ENCODE measurements at regions not wholly inside any gene's neighbourhood (a gene's known extent, or its start where the extent isn't known, plus 50 kb on each side); places are given as distances from the start of the nearest gene placed in this dataset.

GRCh38 chr2:220165401-220165800 is 538.0 kb downstream of the SLC4A3 start:
- H3K36me3 ChIP-seq, result no peaks in the 10 kb centered on the region
- DNase-seq (ENCODE audit: low spot score in 2 of 2), result no peak
- no peak for TF ChIP-seq CTCF (IDR thresholded peaks at IDR 0.05)
- intact Hi-C loops (cut with DNase I), result no loop called here
- no peak overlapping the region for H3K4me3 ChIP-seq
- H3K9me3 ChIP-seq, result no peaks in the 10 kb centered on the region
- H3K27ac ChIP-seq, result no peak overlapping the region
- no peaks in the 10 kb centered on the region for H3K27me3 ChIP-seq
- H3K4me1 ChIP-seq, result no peaks in the 10 kb centered on the region

GRCh38 chr2:220166616-220167015 is 539.2 kb downstream of the SLC4A3 start:
- no peak for TF ChIP-seq CTCF (IDR thresholded peaks at IDR 0.05)
- Histone ChIP-seq H3K27ac (no peak overlapping the region), H3K9me3 (no peaks in the 10 kb centered on the region), H3K27me3 (no peaks in the 10 kb centered on the region), H3K4me1 (no peaks in the 10 kb centered on the region), H3K36me3 (no peaks in the 10 kb centered on the region), H3K4me3 (no peak overlapping the region)
- intact Hi-C loops (cut with DNase I), result no loop called here
- no peak for DNase-seq (ENCODE audit: low spot score in 2 of 2)

- H3K36me3 ChIP-seq, result no peaks in the 10 kb centered on the region
- no peak overlapping the region for H3K27ac ChIP-seq
- H3K4me3 ChIP-seq, result no peak overlapping the region
- no peaks in the 10 kb centered on the region for H3K9me3 ChIP-seq
- intact Hi-C loops (cut with DNase I), result no loop called here
- no peak for DNase-seq (ENCODE audit: low spot score in 2 of 2)
- no peaks in the 10 kb centered on the region for H3K27me3 ChIP-seq
- no peaks in the 10 kb centered on the region for H3K4me1 ChIP-seq
- no peak for TF ChIP-seq CTCF (IDR thresholded peaks at IDR 0.05)
Observed at GRCh38 chr2:220167956-220168355, 540.5 kb downstream of the SLC4A3 start.

- H3K27me3 ChIP-seq, result no peaks in the 10 kb centered on the region
- H3K9me3 ChIP-seq, result no peaks in the 10 kb centered on the region
- H3K4me1 ChIP-seq, result no peaks in the 10 kb centered on the region
- intact Hi-C loops (cut with DNase I), result no loop called here
- no peak for TF ChIP-seq CTCF (IDR thresholded peaks at IDR 0.05)
- H3K27ac ChIP-seq, result no peak overlapping the region
- no peaks in the 10 kb centered on the region for H3K36me3 ChIP-seq
- DNase-seq (ENCODE audit: low spot score in 2 of 2), result no peak
- H3K4me3 ChIP-seq, result no peak overlapping the region
Observed at GRCh38 chr2:220168891-220169546, 541.6 kb downstream of the SLC4A3 start.

- no peaks in the 10 kb centered on the region for H3K4me1 ChIP-seq
- intact Hi-C loops (cut with DNase I), result no loop called here
Observed at GRCh38 chr2:220174826-220175225, 547.4 kb downstream of the SLC4A3 start.

More at GRCh38 chr2:220174826-220175225, 547.4 kb downstream of the SLC4A3 start:
- Histone ChIP-seq H3K27me3 (no peaks in the 10 kb centered on the region), H3K9me3 (no peaks in the 10 kb centered on the region), H3K4me3 (no peak overlapping the region), H3K27ac (no peak overlapping the region), H3K36me3 (no peaks in the 10 kb centered on the region)
- no peak for DNase-seq (ENCODE audit: low spot score in 2 of 2)
- TF ChIP-seq CTCF (IDR thresholded peaks at IDR 0.05), result no peak

Data from ascending aorta (tissue), 2 donors.